WTC11 (cell line): ENCODE measurements at regions not wholly inside any gene's neighbourhood (a gene's known extent, or its start where the extent isn't known, plus 50 kb on each side); places are given as distances from the start of the nearest gene placed in this dataset.

Source experiments
- ATAC-seq: fragments of 200-7000 bp; cut with Tn5 transposase; 2 replicates; pipeline ENCODE4 v1.10.0; 2021; ENCODE audit warnings: mild to moderate bottlenecking, moderate library complexity
- CTCF ChIA-PET: fragments of 300-600 bp; sonication (Branson Sonifier 250); formaldehyde crosslinking; loops from one replicate; lab custom pipeline; 2021; ENCODE audit warnings: antibody characterized with exemption; lab: Charles Lee
- POLR2A ChIA-PET: fragments of 350-600 bp; sonication (Branson Sonifier 250); formaldehyde crosslinking; loops from one replicate; lab custom pipeline; 2021; ENCODE audit warnings: antibody characterized with exemption; lab: Charles Lee
- DNase-seq: peaks from one replicate; pipeline ENCODE4 v3.0.0; 2021; ENCODE audit warnings: low spot score
- H3K27ac Mint-ChIP-seq: 2 replicates; pipeline ENCODE4 v1.8.0; 2021; ENCODE audit warnings: mixed read lengths
- H3K27me3 Mint-ChIP-seq: 2 replicates; pipeline ENCODE4 v1.8.0; 2021; ENCODE audit warnings: low read depth, mild to moderate bottlenecking, moderate library complexity, mixed read lengths
- H3K36me3 Mint-ChIP-seq: 2 replicates; pipeline ENCODE4 v1.8.0; 2021; ENCODE audit warnings: mixed read lengths
- H3K4me1 Mint-ChIP-seq: 2 replicates; pipeline ENCODE4 v1.8.0; 2022; ENCODE audit warnings: mixed read lengths
- H3K4me3 Mint-ChIP-seq: 2 replicates; pipeline ENCODE4 v1.8.0; 2021; ENCODE audit warnings: mild to moderate bottlenecking, moderate library complexity, mixed read lengths
- H3K9me3 Mint-ChIP-seq: 2 replicates; pipeline ENCODE4 v1.8.0; 2021; ENCODE audit warnings: mixed read lengths
- AR ChIP-seq: fragments of 250-450 bp; sonication (Bioruptor Pico); IDR thresholded peaks from 2 replicates; pipeline ENCODE4 v1.9.0; 2021; ENCODE audit warnings: mild to moderate bottlenecking
- CREB1 ChIP-seq: sonication (generic); formaldehyde crosslinking; IDR thresholded peaks from 2 replicates; pipeline ENCODE4 v1.8.0; 2023; ENCODE audit warnings: mild to moderate bottlenecking, missing genetic modification reagents
- GABPB1 ChIP-seq: sonication (generic); formaldehyde crosslinking; IDR thresholded peaks from 2 replicates; pipeline ENCODE4 v1.8.1; 2023; ENCODE audit warnings: mild to moderate bottlenecking, missing genetic modification reagents
- JUN ChIP-seq: sonication (generic); formaldehyde crosslinking; IDR thresholded peaks from 2 replicates; pipeline ENCODE4 v1.8.0; 2023; ENCODE audit warnings: mild to moderate bottlenecking, missing genetic modification reagents
- MAX ChIP-seq: sonication (generic); formaldehyde crosslinking; IDR thresholded peaks from 2 replicates; pipeline ENCODE4 v1.8.0; 2022; ENCODE audit warnings: mild to moderate bottlenecking, missing genetic modification reagents
- NFATC4 ChIP-seq: fragments of 250-450 bp; sonication (Bioruptor Pico); IDR thresholded peaks from 2 replicates; pipeline ENCODE4 v1.9.0; 2021; ENCODE audit warnings: mild to moderate bottlenecking
- NFE2L1 ChIP-seq: sonication (generic); formaldehyde crosslinking; IDR thresholded peaks from 2 replicates; pipeline ENCODE4 v1.8.1; 2023; ENCODE audit warnings: missing genetic modification reagents
- NR3C1 ChIP-seq: sonication (generic); formaldehyde crosslinking; conservative IDR thresholded peaks from 2 replicates; pipeline ENCODE4 v1.8.1; 2023; ENCODE audit warnings: low read depth, mild to moderate bottlenecking, missing genetic modification reagents
- PREB ChIP-seq: sonication (generic); formaldehyde crosslinking; IDR thresholded peaks from 2 replicates; pipeline ENCODE4 v1.8.1; 2022; ENCODE audit warnings: mild to moderate bottlenecking, missing genetic modification reagents, moderate library complexity, borderline replicate concordance
- RORB ChIP-seq: fragments of 250-450 bp; sonication (Bioruptor Pico); IDR thresholded peaks from 2 replicates; pipeline ENCODE4 v1.9.0; 2021; ENCODE audit warnings: mild to moderate bottlenecking
- SOX15 ChIP-seq: fragments of 250-450 bp; sonication (Bioruptor Pico); IDR thresholded peaks from 2 replicates; pipeline ENCODE4 v1.9.0; 2021; ENCODE audit warnings: mild to moderate bottlenecking
- STAT6 ChIP-seq: sonication (generic); formaldehyde crosslinking; conservative IDR thresholded peaks from 2 replicates; pipeline ENCODE4 v1.8.1; 2023; ENCODE audit warnings: mild to moderate bottlenecking, low read depth, missing genetic modification reagents, moderate library complexity
- USF1 ChIP-seq: sonication (generic); formaldehyde crosslinking; IDR thresholded peaks from 2 replicates; pipeline ENCODE4 v1.8.0; 2022; ENCODE audit warnings: mild to moderate bottlenecking, missing genetic modification reagents
- ZNF138 ChIP-seq: sonication (generic); formaldehyde crosslinking; conservative IDR thresholded peaks from 2 replicates; pipeline ENCODE4 v1.8.1; 2022; ENCODE audit warnings: mild to moderate bottlenecking, moderate library complexity, missing genetic modification reagents
- TF ChIP-seq, protein P1 (sequence below): fragments of 250-450 bp; sonication (Bioruptor Pico); IDR thresholded peaks from 2 replicates; pipeline ENCODE4 v1.9.0; 2021; ENCODE audit warnings: mild to moderate bottlenecking
- TF ChIP-seq, protein P2 (sequence below): sonication (generic); formaldehyde crosslinking; IDR thresholded peaks from 2 replicates; pipeline ENCODE4 v1.8.1; 2022; ENCODE audit warnings: mild to moderate bottlenecking, moderate library complexity, missing genetic modification reagents
- TF ChIP-seq, protein P3 (sequence below): sonication (generic); formaldehyde crosslinking; IDR thresholded peaks from 2 replicates; pipeline ENCODE4 v1.8.1; 2022; ENCODE audit warnings: missing genetic modification reagents, borderline replicate concordance
- TF ChIP-seq, protein P4 (sequence below): sonication (generic); formaldehyde crosslinking; conservative IDR thresholded peaks from 2 replicates; pipeline ENCODE4 v1.8.1; 2022; ENCODE audit warnings: mild to moderate bottlenecking, missing genetic modification reagents
- TF ChIP-seq, protein P5 (sequence below): sonication (generic); formaldehyde crosslinking; IDR thresholded peaks from 2 replicates; pipeline ENCODE4 v1.8.1; 2023; ENCODE audit warnings: mild to moderate bottlenecking, missing genetic modification reagents, moderate library complexity

DNA sequence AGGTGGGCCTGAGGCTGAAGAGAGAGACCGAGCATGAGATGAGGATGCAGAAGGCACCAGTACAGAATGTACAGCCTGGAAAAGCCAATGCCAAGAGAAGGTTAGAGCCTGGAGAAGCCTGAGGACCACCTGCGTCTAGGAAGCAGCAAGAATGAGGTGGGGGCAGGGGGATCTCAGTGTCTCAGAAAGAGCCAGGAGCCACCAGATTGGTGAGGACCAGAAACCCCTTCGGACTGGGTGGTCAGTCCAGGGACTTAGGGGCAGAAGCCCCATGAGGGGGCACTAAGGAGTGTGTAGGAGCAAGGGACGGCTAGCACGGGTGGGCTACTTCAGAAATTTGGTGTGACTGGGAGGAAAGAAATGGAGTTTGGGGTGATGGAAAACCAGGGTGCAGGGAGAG is 205.9 kb upstream of the RNF32 start:
- Mint-ChIP-seq H3K4me1 (no peaks in the 10 kb centered on the region), H3K36me3 (peaks cover 16% of the 10 kb centered on the region), H3K27ac (no peak overlapping the region), H3K27me3 (peaks cover 4% of the 10 kb centered on the region), H3K4me3 (no peak overlapping the region), H3K9me3 (peaks cover 53% of the 10 kb centered on the region)
- DNase-seq: no peak
- no peak for ATAC-seq
- CTCF ChIA-PET: no interaction called here
- no peak for TF ChIP-seq MAX (CRISPR knock-in tag)
- TF ChIP-seq, protein P1, sequence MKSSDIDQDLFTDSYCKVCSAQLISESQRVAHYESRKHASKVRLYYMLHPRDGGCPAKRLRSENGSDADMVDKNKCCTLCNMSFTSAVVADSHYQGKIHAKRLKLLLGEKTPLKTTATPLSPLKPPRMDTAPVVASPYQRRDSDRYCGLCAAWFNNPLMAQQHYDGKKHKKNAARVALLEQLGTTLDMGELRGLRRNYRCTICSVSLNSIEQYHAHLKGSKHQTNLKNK (CRISPR knock-in tag): no peak
- no peak for TF ChIP-seq USF1 (CRISPR knock-in tag)
- TF ChIP-seq SOX15: no peak
- TF ChIP-seq NR3C1 (CRISPR knock-in tag): no peak
- no peak for TF ChIP-seq ZNF138
- TF ChIP-seq, protein P2, sequence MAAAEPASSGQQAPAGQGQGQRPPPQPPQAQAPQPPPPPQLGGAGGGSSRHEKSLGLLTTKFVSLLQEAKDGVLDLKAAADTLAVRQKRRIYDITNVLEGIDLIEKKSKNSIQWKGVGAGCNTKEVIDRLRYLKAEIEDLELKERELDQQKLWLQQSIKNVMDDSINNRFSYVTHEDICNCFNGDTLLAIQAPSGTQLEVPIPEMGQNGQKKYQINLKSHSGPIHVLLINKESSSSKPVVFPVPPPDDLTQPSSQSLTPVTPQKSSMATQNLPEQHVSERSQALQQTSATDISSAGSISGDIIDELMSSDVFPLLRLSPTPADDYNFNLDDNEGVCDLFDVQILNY (CRISPR knock-in tag): no peak
- TF ChIP-seq AR (CRISPR knock-in tag): no peak
- no peak for TF ChIP-seq RORB (CRISPR knock-in tag)
- no peak for TF ChIP-seq NFATC4 (CRISPR knock-in tag)
- TF ChIP-seq, protein P3, sequence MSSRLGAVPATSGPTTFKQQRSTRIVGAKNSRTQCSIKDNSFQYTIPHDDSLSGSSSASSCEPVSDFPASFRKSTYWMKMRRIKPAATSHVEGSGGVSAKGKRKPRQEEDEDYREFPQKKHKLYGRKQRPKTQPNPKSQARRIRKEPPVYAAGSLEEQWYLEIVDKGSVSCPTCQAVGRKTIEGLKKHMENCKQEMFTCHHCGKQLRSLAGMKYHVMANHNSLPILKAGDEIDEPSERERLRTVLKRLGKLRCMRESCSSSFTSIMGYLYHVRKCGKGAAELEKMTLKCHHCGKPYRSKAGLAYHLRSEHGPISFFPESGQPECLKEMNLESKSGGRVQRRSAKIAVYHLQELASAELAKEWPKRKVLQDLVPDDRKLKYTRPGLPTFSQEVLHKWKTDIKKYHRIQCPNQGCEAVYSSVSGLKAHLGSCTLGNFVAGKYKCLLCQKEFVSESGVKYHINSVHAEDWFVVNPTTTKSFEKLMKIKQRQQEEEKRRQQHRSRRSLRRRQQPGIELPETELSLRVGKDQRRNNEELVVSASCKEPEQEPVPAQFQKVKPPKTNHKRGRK (CRISPR knock-in tag): no peak
- no peak for TF ChIP-seq JUN (CRISPR knock-in tag)
- TF ChIP-seq PREB: no peak
- TF ChIP-seq GABPB1 (CRISPR knock-in tag): no peak
- TF ChIP-seq NFE2L1 (CRISPR knock-in tag): no peak
- no peak for TF ChIP-seq CREB1
- TF ChIP-seq, protein P4, sequence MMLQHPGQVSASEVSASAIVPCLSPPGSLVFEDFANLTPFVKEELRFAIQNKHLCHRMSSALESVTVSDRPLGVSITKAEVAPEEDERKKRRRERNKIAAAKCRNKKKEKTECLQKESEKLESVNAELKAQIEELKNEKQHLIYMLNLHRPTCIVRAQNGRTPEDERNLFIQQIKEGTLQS (CRISPR knock-in tag): no peak
- TF ChIP-seq, protein P5, sequence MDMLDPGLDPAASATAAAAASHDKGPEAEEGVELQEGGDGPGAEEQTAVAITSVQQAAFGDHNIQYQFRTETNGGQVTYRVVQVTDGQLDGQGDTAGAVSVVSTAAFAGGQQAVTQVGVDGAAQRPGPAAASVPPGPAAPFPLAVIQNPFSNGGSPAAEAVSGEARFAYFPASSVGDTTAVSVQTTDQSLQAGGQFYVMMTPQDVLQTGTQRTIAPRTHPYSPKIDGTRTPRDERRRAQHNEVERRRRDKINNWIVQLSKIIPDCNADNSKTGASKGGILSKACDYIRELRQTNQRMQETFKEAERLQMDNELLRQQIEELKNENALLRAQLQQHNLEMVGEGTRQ (CRISPR knock-in tag): no peak
- no peak for TF ChIP-seq STAT6 (CRISPR knock-in tag)
- POLR2A ChIA-PET: no interaction called here
